ENCODE measurements at regions not wholly inside any gene's neighbourhood (a gene's known extent, or its start where the extent isn't known, plus 50 kb on each side); places are given as distances from the start of the nearest gene placed in this dataset.

DNA sequence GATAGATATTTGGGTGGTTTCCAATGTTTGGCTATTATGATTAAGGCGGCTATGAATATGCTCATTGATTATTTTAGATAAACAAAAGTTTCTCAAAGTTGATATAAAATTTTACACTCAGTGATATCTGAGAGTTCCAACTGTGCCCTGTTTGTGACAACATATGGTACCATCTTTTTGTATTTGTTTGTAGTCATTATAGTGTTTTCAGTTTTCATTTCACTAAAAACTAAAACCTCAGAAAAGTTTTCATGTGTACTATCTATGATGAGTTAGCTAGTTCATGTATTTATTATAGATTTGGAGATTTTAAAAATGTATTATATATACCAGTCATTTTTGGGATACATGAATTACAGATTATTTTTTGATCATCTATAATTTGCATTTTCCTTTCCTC is 1111.4 kb downstream of the CDH18 start:
- Histone ChIP-seq H2AFZ (ENCODE audit: insufficient read depth, low read depth, low read length, poor library complexity, severe bottlenecking) (no peak overlapping the region), H3K9me3 (replicated peaks in 1 of 2; ENCODE audit: control insufficient read depth in 1 of 2, insufficient read depth in 1 of 2, low read length in 2 of 2) (no peaks in the 10 kb centered on the region), H3K79me2 (ENCODE audit: insufficient read depth, low read length) (no peaks in the 10 kb centered on the region), H4K20me1 (ENCODE audit: insufficient read depth, low read length) (no peaks in the 10 kb centered on the region), H3K27me3 (ENCODE audit: control insufficient read depth in 2 of 2, insufficient read depth in 2 of 2, low read length in 2 of 2) (no peaks in the 10 kb centered on the region), H3K9ac (ENCODE audit: insufficient read depth, low read length, poor library complexity, severe bottlenecking) (no peak overlapping the region), H3K4me2 (replicated peaks; ENCODE audit: extremely low read depth, low read length, poor library complexity, severe bottlenecking) (no peak overlapping the region), H3K4me3 (replicated peaks in 1 of 3; ENCODE audit: low read depth in 2 of 3, low read length in 3 of 3) (no peak overlapping the region), H3K4me1 (ENCODE audit: control insufficient read depth in 1 of 2, insufficient read depth in 2 of 2, low read length in 2 of 2) (no peaks in the 10 kb centered on the region), H3K36me3 (replicated peaks in 1 of 2; ENCODE audit: control insufficient read depth in 1 of 2, insufficient read depth in 2 of 2, low read length in 2 of 2) (no peaks in the 10 kb centered on the region), H3K27ac (ENCODE audit: low read depth in 1 of 2, low read length in 2 of 2) (no peak overlapping the region)
- no peaks in the 10 kb centered on the region for H3K36me3 Mint-ChIP-seq
- no peaks in the 10 kb centered on the region for H3K27me3 Mint-ChIP-seq (ENCODE audit: low read depth in 3 of 3)
- intact Hi-C loops (cut with micrococcal nuclease): no loop called here
- no peak overlapping the region for H3K4me3 Mint-ChIP-seq
- no peak for DNase-seq
- no peak overlapping the region for H3K27ac Mint-ChIP-seq
- no CpG with 5 or more reads among the region's 1 CpG for WGBS (ENCODE audit: insufficient coverage)
- H3K4me1 Mint-ChIP-seq: no peaks in the 10 kb centered on the region
- peaks cover 0 to 7% (median 0%) of the 10 kb centered on the region in 7 donors for H3K9me3 Mint-ChIP-seq
- TF ChIP-seq, protein P1, sequence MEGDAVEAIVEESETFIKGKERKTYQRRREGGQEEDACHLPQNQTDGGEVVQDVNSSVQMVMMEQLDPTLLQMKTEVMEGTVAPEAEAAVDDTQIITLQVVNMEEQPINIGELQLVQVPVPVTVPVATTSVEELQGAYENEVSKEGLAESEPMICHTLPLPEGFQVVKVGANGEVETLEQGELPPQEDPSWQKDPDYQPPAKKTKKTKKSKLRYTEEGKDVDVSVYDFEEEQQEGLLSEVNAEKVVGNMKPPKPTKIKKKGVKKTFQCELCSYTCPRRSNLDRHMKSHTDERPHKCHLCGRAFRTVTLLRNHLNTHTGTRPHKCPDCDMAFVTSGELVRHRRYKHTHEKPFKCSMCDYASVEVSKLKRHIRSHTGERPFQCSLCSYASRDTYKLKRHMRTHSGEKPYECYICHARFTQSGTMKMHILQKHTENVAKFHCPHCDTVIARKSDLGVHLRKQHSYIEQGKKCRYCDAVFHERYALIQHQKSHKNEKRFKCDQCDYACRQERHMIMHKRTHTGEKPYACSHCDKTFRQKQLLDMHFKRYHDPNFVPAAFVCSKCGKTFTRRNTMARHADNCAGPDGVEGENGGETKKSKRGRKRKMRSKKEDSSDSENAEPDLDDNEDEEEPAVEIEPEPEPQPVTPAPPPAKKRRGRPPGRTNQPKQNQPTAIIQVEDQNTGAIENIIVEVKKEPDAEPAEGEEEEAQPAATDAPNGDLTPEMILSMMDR (IDR thresholded peaks at IDR 0.05): no peak

- Histone ChIP-seq H4K20me1 (ENCODE audit: insufficient read depth, low read length) (no peaks in the 10 kb centered on the region), H3K9me3 (replicated peaks in 1 of 2; ENCODE audit: control insufficient read depth in 1 of 2, insufficient read depth in 1 of 2, low read length in 2 of 2) (no peaks in the 10 kb centered on the region), H3K4me1 (ENCODE audit: control insufficient read depth in 1 of 2, insufficient read depth in 2 of 2, low read length in 2 of 2) (no peaks in the 10 kb centered on the region), H3K36me3 (replicated peaks in 1 of 2; ENCODE audit: control insufficient read depth in 1 of 2, insufficient read depth in 2 of 2, low read length in 2 of 2) (no peaks in the 10 kb centered on the region), H3K79me2 (ENCODE audit: insufficient read depth, low read length) (no peaks in the 10 kb centered on the region), H3K27ac (ENCODE audit: low read depth in 1 of 2, low read length in 2 of 2) (no peak overlapping the region), H3K27me3 (ENCODE audit: control insufficient read depth in 2 of 2, insufficient read depth in 2 of 2, low read length in 2 of 2) (no peaks in the 10 kb centered on the region), H2AFZ (ENCODE audit: insufficient read depth, low read depth, low read length, poor library complexity, severe bottlenecking) (no peak overlapping the region), H3K4me2 (replicated peaks; ENCODE audit: extremely low read depth, low read length, poor library complexity, severe bottlenecking) (no peak overlapping the region), H3K4me3 (replicated peaks in 1 of 3; ENCODE audit: low read depth in 2 of 3, low read length in 3 of 3) (no peak overlapping the region), H3K9ac (ENCODE audit: insufficient read depth, low read length, poor library complexity, severe bottlenecking) (no peak overlapping the region)
- H3K9me3 Mint-ChIP-seq: peaks cover 0 to 8% (median 2%) of the 10 kb centered on the region in 7 donors
- no CpG with 5 or more reads among the region's 1 CpG for WGBS (ENCODE audit: insufficient coverage)
- no peak overlapping the region for H3K4me3 Mint-ChIP-seq
- H3K27ac Mint-ChIP-seq: no peak overlapping the region
- H3K4me1 Mint-ChIP-seq: no peaks in the 10 kb centered on the region
- TF ChIP-seq, protein P1 (IDR thresholded peaks at IDR 0.05): no peak
- DNase-seq: no peak
- intact Hi-C loops (cut with micrococcal nuclease): no loop called here
- H3K36me3 Mint-ChIP-seq: no peaks in the 10 kb centered on the region
- peaks cover 0 to 2% (median 0%) of the 10 kb centered on the region in 3 donors for H3K27me3 Mint-ChIP-seq (ENCODE audit: low read depth in 3 of 3)
Measured at GRCh38 chr5:18881615-18882014, 1106.4 kb downstream of the CDH18 start.

All from CD14-positive monocyte (primary cell).